Uterus (tissue), 3 donors: ENCODE measurements at regions not wholly inside any gene's neighbourhood (a gene's known extent, or its start where the extent isn't known, plus 50 kb on each side); places are given as distances from the start of the nearest gene placed in this dataset.

Experiments
- DNase-seq, 2 donors: peaks; one replicate each; pipeline ENCODE4 v3.0.0-alpha.2; 2019 to 2020
- H3K27ac ChIP-seq, 2 donors: fragments of 200-600 bp; sonication (generic); 1 replicate in 1 of 2; 2 replicates in 1 of 2; pipeline ENCODE4 v1.5.1; 2016 to 2018
- H3K27me3 ChIP-seq, 2 donors: fragments of 200-600 bp; sonication (generic); one replicate each; pipeline ENCODE4 v1.5.1; 2018 to 2019; ENCODE audit warnings: control low read depth in 1 of 2
- H3K36me3 ChIP-seq, 2 donors: fragments of 200-600 bp; sonication (generic); one replicate each; pipeline ENCODE4 v1.5.1; 2019; ENCODE audit warnings: control low read depth in 1 of 2
- H3K4me1 ChIP-seq, 2 donors: fragments of 200-600 bp; sonication (generic); one replicate each; pipeline ENCODE4 v1.5.1; 2018 to 2019; ENCODE audit warnings: control low read depth in 1 of 2
- H3K4me3 ChIP-seq, 2 donors: fragments of 200-600 bp; sonication (generic); 1 replicate in 1 of 2; 2 replicates in 1 of 2; pipeline ENCODE4 v1.5.1; 2018 to 2019; ENCODE audit warnings: mild to moderate bottlenecking in 1 of 2
- H3K9me3 ChIP-seq, 2 donors: fragments of 200-600 bp; sonication (generic); one replicate each; pipeline ENCODE4 v1.5.1; 2019; ENCODE audit warnings: control low read depth in 1 of 2
- CTCF ChIP-seq, 4 experiments: fragments of 200-600 bp in 2 of 4; fragments of 450-650 bp in 2 of 4; sonication (generic) in 2 of 4; IDR thresholded peaks; one replicate each; pipeline ENCODE4 v1.5.1; 2016 to 2019; ENCODE audit warnings: antibody characterized with exemption in 4 of 4, mild to moderate bottlenecking in 2 of 4, moderate library complexity in 1 of 4
- POLR2A ChIP-seq, 2 donors: fragments of 450-650 bp; IDR thresholded peaks; one replicate each; pipeline ENCODE4 v1.6.1; 2016; ENCODE audit warnings: antibody characterized with exemption in 2 of 2, mild to moderate bottlenecking in 1 of 2, moderate library complexity in 1 of 2
- intact Hi-C: fragments of 100-400 bp; cut with DNase I; formaldehyde crosslinking; loops from one replicate; pipeline ENCODE4 v1.15.1; 2023; ENCODE audit warnings: low total_unique reads
- donor health status: DM: yes; HTN: yes; CAD: no.

- DNase-seq, result no peak
- H3K4me1 ChIP-seq, result no peaks in the 10 kb centered on the region
- no peaks in the 10 kb centered on the region for H3K9me3 ChIP-seq
- no peak overlapping the region for H3K4me3 ChIP-seq
- TF ChIP-seq POLR2A (IDR thresholded peaks at IDR 0.05) (no peak), CTCF (IDR thresholded peaks at IDR 0.05) (no peak)
- no peaks in the 10 kb centered on the region for H3K27me3 ChIP-seq
- intact Hi-C loops, result no loop called here
- H3K27ac ChIP-seq, result no peak overlapping the region
- H3K36me3 ChIP-seq, result no peaks in the 10 kb centered on the region
Observed at GRCh38 chr3:154552338-154552737, 122.3 kb upstream of the GPR149 start.

DNA sequence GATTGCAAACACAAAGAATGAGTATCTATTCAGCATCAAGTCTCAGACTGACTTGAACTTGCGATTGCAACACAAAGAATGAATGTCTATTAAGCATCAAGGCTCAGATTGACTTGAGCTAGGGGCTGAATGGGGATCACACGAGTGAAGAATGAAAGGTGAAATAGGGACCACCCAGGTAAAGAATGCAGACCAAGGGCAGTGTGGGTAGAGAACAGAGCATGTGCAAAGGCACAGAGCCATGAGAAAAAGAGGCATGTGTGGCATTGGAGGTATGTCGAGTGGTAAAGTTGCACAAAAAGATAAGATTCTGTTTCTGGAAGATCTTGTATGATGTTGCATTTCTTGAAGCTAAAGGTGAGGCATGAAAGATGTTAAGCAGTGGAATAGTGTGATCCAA is 119.4 kb upstream of the GPR149 start:
- Histone ChIP-seq H3K9me3 (no peaks in the 10 kb centered on the region), H3K27ac (no peak overlapping the region), H3K36me3 (no peaks in the 10 kb centered on the region), H3K4me1 (no peaks in the 10 kb centered on the region), H3K27me3 (no peaks in the 10 kb centered on the region), H3K4me3 (no peak overlapping the region)
- intact Hi-C loops, result no loop called here
- no peak for TF ChIP-seq CTCF (IDR thresholded peaks at IDR 0.05)
- TF ChIP-seq POLR2A (IDR thresholded peaks at IDR 0.05), result no peak
- DNase-seq, result no peak

DNA sequence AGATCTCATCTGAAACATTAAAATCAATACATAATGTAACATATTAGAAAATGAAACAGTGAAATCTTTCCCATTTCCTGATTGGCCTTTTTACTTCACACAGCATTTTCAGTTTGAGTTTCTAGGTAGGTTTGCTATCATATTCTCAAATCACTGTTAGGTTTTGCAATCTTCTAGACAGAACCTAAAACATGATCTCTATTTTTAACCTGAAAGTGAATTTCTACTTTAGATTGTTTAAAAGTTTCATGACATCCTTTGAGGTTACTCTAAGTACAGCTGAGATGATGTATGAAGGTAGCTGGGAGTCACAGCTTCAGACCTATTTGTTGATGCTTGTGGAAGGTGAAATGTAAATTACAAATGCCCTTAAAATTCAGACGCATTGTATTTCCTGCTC is 118.4 kb upstream of the GPR149 start:
- Histone ChIP-seq H3K27me3 (no peaks in the 10 kb centered on the region), H3K27ac (no peak overlapping the region), H3K4me3 (no peak overlapping the region), H3K9me3 (no peaks in the 10 kb centered on the region), H3K36me3 (no peaks in the 10 kb centered on the region), H3K4me1 (no peaks in the 10 kb centered on the region)
- no peak for DNase-seq
- intact Hi-C loops, result no loop called here
- no peak for TF ChIP-seq CTCF (IDR thresholded peaks at IDR 0.05)
- no peak for TF ChIP-seq POLR2A (IDR thresholded peaks at IDR 0.05)

DNA sequence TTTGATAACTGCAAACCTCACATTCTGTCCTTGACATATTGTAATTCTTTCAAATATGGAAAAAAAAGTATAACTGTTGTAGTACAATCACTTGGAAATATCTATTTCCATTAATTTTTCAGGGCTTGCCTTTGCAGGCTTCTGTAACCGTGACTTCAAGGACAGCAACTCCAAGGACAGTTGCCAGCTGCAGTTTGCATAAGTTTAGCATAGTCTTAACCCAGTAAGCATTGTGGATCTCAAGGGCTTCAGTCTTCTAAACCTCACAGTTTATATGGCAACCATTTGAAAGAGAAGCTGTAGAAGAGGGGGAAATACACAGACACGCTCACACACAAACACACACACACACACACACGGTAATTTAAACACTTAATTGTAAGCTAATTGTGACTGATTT is 112.8 kb upstream of the GPR149 start:
- intact Hi-C loops, result no loop called here
- TF ChIP-seq CTCF (IDR thresholded peaks at IDR 0.05) (no peak), POLR2A (IDR thresholded peaks at IDR 0.05) (no peak)
- Histone ChIP-seq H3K9me3 (no peaks in the 10 kb centered on the region), H3K4me1 (no peaks in the 10 kb centered on the region), H3K27ac (no peak overlapping the region), H3K27me3 (no peaks in the 10 kb centered on the region), H3K36me3 (no peaks in the 10 kb centered on the region), H3K4me3 (no peak overlapping the region)
- DNase-seq, result no peak

DNA sequence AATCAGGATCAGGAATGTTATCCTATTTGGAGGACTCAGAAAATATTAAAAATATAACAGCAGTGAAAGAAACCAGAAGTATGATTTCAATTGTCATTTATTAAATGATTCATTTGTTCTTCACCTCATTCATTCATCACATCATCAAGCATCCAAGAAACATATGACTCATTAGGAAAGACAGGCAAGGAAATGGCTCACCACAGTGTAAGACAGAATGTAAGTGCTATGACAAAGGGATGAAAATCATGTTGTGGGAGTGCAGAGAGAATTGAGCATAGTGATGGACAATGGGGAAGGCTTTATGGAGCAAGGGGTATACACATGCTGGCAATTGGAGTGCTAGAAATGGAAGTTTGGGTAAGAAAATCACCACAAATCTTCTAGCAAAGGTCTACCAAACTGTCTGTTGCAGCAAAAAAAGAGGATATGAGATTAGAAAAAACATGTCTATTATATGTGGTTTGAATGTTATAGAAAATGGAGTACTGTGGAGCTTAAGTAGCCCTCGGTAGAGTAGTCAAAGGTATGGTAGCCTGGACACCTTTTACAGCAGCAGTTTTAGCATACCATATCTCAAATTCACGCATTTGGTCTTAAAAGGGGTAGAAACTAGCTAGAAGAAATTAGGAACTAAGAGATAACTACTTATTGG is 111.1 kb upstream of the GPR149 start:
- TF ChIP-seq CTCF (IDR thresholded peaks at IDR 0.05), result no peak
- TF ChIP-seq POLR2A (IDR thresholded peaks at IDR 0.05), result no peak
- no peaks in the 10 kb centered on the region for H3K36me3 ChIP-seq
- no peaks in the 10 kb centered on the region for H3K27me3 ChIP-seq
- no peak overlapping the region for H3K4me3 ChIP-seq
- no peaks in the 10 kb centered on the region for H3K4me1 ChIP-seq
- H3K27ac ChIP-seq, result no peak overlapping the region
- DNase-seq, result no peak
- H3K9me3 ChIP-seq, result no peaks in the 10 kb centered on the region
- intact Hi-C loops, result no loop called here
